ENCODE measurements at regions not wholly inside any gene's neighbourhood (a gene's known extent, or its start where the extent isn't known, plus 50 kb on each side); places are given as distances from the start of the nearest gene placed in this dataset.

GRCh38 chr7:115350764-115351163 is 428.9 kb downstream of the MDFIC start:
- DNase-seq (ENCODE audit: low spot score) = no peak
- H3F3A ChIP-seq (replicated peaks; ENCODE audit: low read depth) = no peaks in the 10 kb centered on the region
- Mint-ChIP-seq H3K27me3 (ENCODE audit: insufficient read depth, low read depth, poor library complexity) (no peaks in the 10 kb centered on the region), H3K27ac (no peak overlapping the region), H3K9me3 (no peaks in the 10 kb centered on the region), H3K4me3 (no peak overlapping the region), H3K36me3 (ENCODE audit: low read depth) (no peaks in the 10 kb centered on the region), H3K4me1 (no peaks in the 10 kb centered on the region; the same call in 2 of the 3 replicates)
- no peaks in the 10 kb centered on the region for H3K4me1 ChIP-seq (ENCODE audit: insufficient read depth)
- H3K4me3 ChIP-seq = no peak overlapping the region
- ATAC-seq = no peak
- H3K27ac ChIP-seq (ENCODE audit: low read depth) = no peak overlapping the region
- H4K20me1 ChIP-seq (replicated peaks; ENCODE audit: insufficient read depth) = no peaks in the 10 kb centered on the region
- H3K79me2 ChIP-seq (replicated peaks; ENCODE audit: insufficient read depth) = no peaks in the 10 kb centered on the region
- no peak overlapping the region for H3K4me2 ChIP-seq
- no peaks in the 10 kb centered on the region for H3K9me2 ChIP-seq (ENCODE audit: insufficient read depth)
- no peak overlapping the region for H2AFZ ChIP-seq
- TF ChIP-seq EZH2 (IDR thresholded peaks at IDR 0.05; ENCODE audit: low read depth, unreplicated experiment) = no peak
- TF ChIP-seq, protein P1, sequence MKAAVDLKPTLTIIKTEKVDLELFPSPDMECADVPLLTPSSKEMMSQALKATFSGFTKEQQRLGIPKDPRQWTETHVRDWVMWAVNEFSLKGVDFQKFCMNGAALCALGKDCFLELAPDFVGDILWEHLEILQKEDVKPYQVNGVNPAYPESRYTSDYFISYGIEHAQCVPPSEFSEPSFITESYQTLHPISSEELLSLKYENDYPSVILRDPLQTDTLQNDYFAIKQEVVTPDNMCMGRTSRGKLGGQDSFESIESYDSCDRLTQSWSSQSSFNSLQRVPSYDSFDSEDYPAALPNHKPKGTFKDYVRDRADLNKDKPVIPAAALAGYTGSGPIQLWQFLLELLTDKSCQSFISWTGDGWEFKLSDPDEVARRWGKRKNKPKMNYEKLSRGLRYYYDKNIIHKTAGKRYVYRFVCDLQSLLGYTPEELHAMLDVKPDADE (IDR thresholded peaks at IDR 0.05) = no peak
- TF ChIP-seq, protein P2, sequence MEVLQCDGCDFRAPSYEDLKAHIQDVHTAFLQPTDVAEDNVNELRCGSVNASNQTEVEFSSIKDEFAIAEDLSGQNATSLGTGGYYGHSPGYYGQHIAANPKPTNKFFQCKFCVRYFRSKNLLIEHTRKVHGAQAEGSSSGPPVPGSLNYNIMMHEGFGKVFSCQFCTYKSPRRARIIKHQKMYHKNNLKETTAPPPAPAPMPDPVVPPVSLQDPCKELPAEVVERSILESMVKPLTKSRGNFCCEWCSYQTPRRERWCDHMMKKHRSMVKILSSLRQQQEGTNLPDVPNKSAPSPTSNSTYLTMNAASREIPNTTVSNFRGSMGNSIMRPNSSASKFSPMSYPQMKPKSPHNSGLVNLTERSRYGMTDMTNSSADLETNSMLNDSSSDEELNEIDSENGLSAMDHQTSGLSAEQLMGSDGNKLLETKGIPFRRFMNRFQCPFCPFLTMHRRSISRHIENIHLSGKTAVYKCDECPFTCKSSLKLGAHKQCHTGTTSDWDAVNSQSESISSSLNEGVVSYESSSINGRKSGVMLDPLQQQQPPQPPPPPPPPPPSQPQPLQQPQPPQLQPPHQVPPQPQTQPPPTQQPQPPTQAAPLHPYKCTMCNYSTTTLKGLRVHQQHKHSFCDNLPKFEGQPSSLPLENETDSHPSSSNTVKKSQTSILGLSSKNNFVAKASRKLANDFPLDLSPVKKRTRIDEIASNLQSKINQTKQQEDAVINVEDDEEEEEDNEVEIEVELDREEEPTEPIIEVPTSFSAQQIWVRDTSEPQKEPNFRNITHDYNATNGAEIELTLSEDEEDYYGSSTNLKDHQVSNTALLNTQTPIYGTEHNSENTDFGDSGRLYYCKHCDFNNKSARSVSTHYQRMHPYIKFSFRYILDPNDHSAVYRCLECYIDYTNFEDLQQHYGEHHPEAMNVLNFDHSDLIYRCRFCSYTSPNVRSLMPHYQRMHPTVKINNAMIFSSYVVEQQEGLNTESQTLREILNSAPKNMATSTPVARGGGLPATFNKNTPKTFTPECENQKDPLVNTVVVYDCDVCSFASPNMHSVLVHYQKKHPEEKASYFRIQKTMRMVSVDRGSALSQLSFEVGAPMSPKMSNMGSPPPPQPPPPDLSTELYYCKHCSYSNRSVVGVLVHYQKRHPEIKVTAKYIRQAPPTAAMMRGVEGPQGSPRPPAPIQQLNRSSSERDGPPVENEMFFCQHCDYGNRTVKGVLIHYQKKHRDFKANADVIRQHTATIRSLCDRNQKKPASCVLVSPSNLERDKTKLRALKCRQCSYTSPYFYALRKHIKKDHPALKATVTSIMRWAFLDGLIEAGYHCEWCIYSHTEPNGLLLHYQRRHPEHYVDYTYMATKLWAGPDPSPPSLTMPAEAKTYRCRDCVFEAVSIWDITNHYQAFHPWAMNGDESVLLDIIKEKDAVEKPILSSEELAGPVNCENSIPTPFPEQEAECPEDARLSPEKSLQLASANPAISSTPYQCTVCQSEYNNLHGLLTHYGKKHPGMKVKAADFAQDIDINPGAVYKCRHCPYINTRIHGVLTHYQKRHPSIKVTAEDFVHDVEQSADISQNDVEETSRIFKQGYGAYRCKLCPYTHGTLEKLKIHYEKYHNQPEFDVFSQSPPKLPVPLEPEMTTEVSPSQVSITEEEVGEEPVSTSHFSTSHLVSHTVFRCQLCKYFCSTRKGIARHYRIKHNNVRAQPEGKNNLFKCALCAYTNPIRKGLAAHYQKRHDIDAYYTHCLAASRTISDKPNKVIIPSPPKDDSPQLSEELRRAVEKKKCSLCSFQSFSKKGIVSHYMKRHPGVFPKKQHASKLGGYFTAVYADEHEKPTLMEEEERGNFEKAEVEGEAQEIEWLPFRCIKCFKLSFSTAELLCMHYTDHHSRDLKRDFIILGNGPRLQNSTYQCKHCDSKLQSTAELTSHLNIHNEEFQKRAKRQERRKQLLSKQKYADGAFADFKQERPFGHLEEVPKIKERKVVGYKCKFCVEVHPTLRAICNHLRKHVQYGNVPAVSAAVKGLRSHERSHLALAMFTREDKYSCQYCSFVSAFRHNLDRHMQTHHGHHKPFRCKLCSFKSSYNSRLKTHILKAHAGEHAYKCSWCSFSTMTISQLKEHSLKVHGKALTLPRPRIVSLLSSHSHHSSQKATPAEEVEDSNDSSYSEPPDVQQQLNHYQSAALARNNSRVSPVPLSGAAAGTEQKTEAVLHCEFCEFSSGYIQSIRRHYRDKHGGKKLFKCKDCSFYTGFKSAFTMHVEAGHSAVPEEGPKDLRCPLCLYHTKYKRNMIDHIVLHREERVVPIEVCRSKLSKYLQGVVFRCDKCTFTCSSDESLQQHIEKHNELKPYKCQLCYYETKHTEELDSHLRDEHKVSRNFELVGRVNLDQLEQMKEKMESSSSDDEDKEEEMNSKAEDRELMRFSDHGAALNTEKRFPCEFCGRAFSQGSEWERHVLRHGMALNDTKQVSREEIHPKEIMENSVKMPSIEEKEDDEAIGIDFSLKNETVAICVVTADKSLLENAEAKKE (CRISPR knock-in tag; IDR thresholded peaks at IDR 0.05) = no peak
- no peak for TF ChIP-seq CREB1 (CRISPR knock-in tag; IDR thresholded peaks at IDR 0.05; ENCODE audit: low read depth)
- H3K36me3 ChIP-seq (ENCODE audit: insufficient read depth) = no peaks in the 10 kb centered on the region
- no peaks in the 10 kb centered on the region for H3K27me3 ChIP-seq (ENCODE audit: insufficient read depth)

DNA sequence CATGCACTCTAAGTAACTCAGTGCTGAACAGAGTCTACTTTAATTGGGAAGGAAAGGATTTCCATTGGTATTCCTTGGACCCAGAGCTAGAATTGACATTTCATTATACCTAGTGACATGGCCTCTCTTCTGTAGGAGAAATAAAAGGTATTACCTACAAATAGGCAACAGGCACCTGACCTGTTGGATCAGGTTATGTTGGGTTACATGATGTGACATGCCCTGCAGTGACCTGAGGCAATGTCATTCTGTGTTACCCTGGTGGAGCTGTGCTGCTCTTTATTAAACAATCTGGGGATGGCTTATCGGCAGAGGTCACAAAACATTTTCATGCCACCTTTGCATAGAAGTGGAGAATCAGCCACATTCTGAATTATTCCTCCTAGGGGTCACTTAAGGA is 427.7 kb downstream of the MDFIC start:
- Mint-ChIP-seq H3K4me1 (no peaks in the 10 kb centered on the region; the same call in 2 of the 3 replicates), H3K9me3 (no peaks in the 10 kb centered on the region), H3K27ac (no peak overlapping the region), H3K27me3 (ENCODE audit: insufficient read depth, low read depth, poor library complexity) (no peaks in the 10 kb centered on the region), H3K4me3 (no peak overlapping the region), H3K36me3 (ENCODE audit: low read depth) (no peaks in the 10 kb centered on the region)
- Histone ChIP-seq H3K4me3 (no peak overlapping the region), H3K9me2 (ENCODE audit: insufficient read depth) (no peaks in the 10 kb centered on the region), H3F3A (replicated peaks; ENCODE audit: low read depth) (no peaks in the 10 kb centered on the region), H4K20me1 (replicated peaks; ENCODE audit: insufficient read depth) (no peaks in the 10 kb centered on the region), H3K4me2 (no peak overlapping the region), H2AFZ (no peak overlapping the region), H3K27me3 (ENCODE audit: insufficient read depth) (no peaks in the 10 kb centered on the region), H3K4me1 (ENCODE audit: insufficient read depth) (no peaks in the 10 kb centered on the region), H3K27ac (ENCODE audit: low read depth) (no peak overlapping the region), H3K79me2 (replicated peaks; ENCODE audit: insufficient read depth) (no peaks in the 10 kb centered on the region), H3K36me3 (ENCODE audit: insufficient read depth) (no peaks in the 10 kb centered on the region)
- ATAC-seq = no peak
- no peak for DNase-seq (ENCODE audit: low spot score)
- TF ChIP-seq ZNF331 (CRISPR knock-in tag; IDR thresholded peaks at IDR 0.05; ENCODE audit: low read depth) (no peak), STAT1 (IDR thresholded peaks at IDR 0.05; ENCODE audit: unreplicated experiment) (no peak)
- TF ChIP-seq, protein P2 (CRISPR knock-in tag; IDR thresholded peaks at IDR 0.05) = no peak
